IMR-90 (cell line): ENCODE measurements at regions not wholly inside any gene's neighbourhood (a gene's known extent, or its start where the extent isn't known, plus 50 kb on each side); places are given as distances from the start of the nearest gene placed in this dataset.

ENCODE experiments used
- ATAC-seq: fragments of 200-7000 bp; cut with Tn5 transposase; 2 replicates; pipeline ENCODE4 v1.9.1; 2020; ENCODE audit warnings: low read depth, mild to moderate bottlenecking, moderate library complexity
- BruUV-seq: library from RNA; stranded (reverse); fragments of 400-500 nt; replicated peaks from 2 replicates; lab custom pipeline; 2021; lab: Mats Ljungman, UMichigan
- CTCF ChIA-PET: fragments of 300-600 bp; formaldehyde crosslinking; extraction: SDS; loops from one replicate; lab custom pipeline; 2021; ENCODE audit warnings: antibody characterized with exemption; lab: Yijun Ruan, JAX
- POLR2A ChIA-PET: fragments of 300-600 bp; sonication (Branson Sonifier 250); formaldehyde crosslinking; loops from one replicate; lab custom pipeline; 2022; ENCODE audit warnings: antibody characterized with exemption; ENCODE audit not compliant: unreplicated experiment; lab: Charles Lee
- DNase-seq: peaks from one replicate; pipeline ENCODE4 v3.0.0; 2013
- H2AFZ ChIP-seq: replicated peaks from 2 replicates; pipeline ENCODE3; 2013; ENCODE audit warnings: low read length, mild to moderate bottlenecking; ENCODE audit not compliant: poor library complexity
- H2AK5ac ChIP-seq: 2 replicates; pipeline ENCODE4 v1.6.1; 2013; ENCODE audit warnings: low read depth, low read length, inconsistent platforms
- H2AK9ac ChIP-seq: replicated peaks from 2 replicates; pipeline ENCODE3; 2013; ENCODE audit warnings: mild to moderate bottlenecking, low read depth, low read length, moderate library complexity; ENCODE audit not compliant: poor library complexity
- H2BK120ac ChIP-seq: 2 replicates; pipeline ENCODE4 v1.6.1; 2013; ENCODE audit warnings: low read depth, low read length, inconsistent platforms
- H2BK15ac ChIP-seq: 3 replicates; pipeline ENCODE4 v1.6.1; 2013; ENCODE audit warnings: low read depth, low read length, inconsistent platforms
- H2BK20ac ChIP-seq: 2 replicates; pipeline ENCODE4 v1.6.1; 2013; ENCODE audit warnings: low read depth, mild to moderate bottlenecking, inconsistent platforms, low read length, moderate library complexity
- H2BK5ac ChIP-seq: 2 replicates; pipeline ENCODE4 v1.6.1; 2013; ENCODE audit warnings: mild to moderate bottlenecking, low read depth, low read length, inconsistent platforms; ENCODE audit not compliant: poor library complexity, severe bottlenecking
- H3K14ac ChIP-seq: replicated peaks from 2 replicates; pipeline ENCODE4 v1.6.1; 2013; ENCODE audit warnings: low read depth, low read length, inconsistent platforms
- H3K18ac ChIP-seq: 2 replicates; pipeline ENCODE4 v1.6.1; 2013; ENCODE audit warnings: low read depth, low read length, control low read depth
- H3K23ac ChIP-seq: 2 replicates; pipeline ENCODE4 v1.6.1; 2013; ENCODE audit warnings: low read depth, low read length, inconsistent platforms
- H3K27ac ChIP-seq: 2 replicates; pipeline ENCODE4 v1.5.1; 2013; ENCODE audit warnings: mild to moderate bottlenecking, control low read depth, low read length; ENCODE audit not compliant: insufficient read depth
- H3K27me3 ChIP-seq: 2 replicates; pipeline ENCODE4 v1.6.1; 2013; ENCODE audit warnings: low read length; ENCODE audit not compliant: control insufficient read depth, insufficient read depth
- H3K36me3 ChIP-seq: 2 replicates; pipeline ENCODE4 v1.6.1; 2013; ENCODE audit warnings: low read length, mixed read lengths; ENCODE audit not compliant: control insufficient read depth, insufficient read depth
- H3K4ac ChIP-seq: 2 replicates; pipeline ENCODE4 v1.6.1; 2013; ENCODE audit warnings: low read depth, low read length, inconsistent platforms
- H3K4me1 ChIP-seq: 2 replicates; pipeline ENCODE4 v1.6.1; 2013; ENCODE audit warnings: low read length, mixed read lengths; ENCODE audit not compliant: control insufficient read depth, insufficient read depth
- H3K4me2 ChIP-seq: 2 replicates; pipeline ENCODE4 v1.6.1; 2013; ENCODE audit warnings: low read depth, mild to moderate bottlenecking, control low read depth, low read length, moderate library complexity
- H3K4me3 ChIP-seq: 2 replicates; pipeline ENCODE4 v1.5.1; 2013; ENCODE audit warnings: low read depth, mild to moderate bottlenecking, control low read depth, low read length, moderate library complexity; ENCODE audit not compliant: insufficient read depth
- H3K56ac ChIP-seq: 2 replicates; pipeline ENCODE4 v1.6.1; 2013; ENCODE audit warnings: low read length, inconsistent platforms; ENCODE audit not compliant: insufficient read depth; ENCODE audit errors: extremely low read depth
- H3K79me1 ChIP-seq, 2 experiments: 2 replicates each; pipeline ENCODE4 v1.6.1; 2013; ENCODE audit warnings: low read length in 2 of 2, inconsistent platforms in 1 of 2, low read depth in 1 of 2
- H3K9ac ChIP-seq: 2 replicates; pipeline ENCODE4 v1.6.1; 2013; ENCODE audit warnings: low read depth, low read length, control low read depth
- H3K9me1 ChIP-seq: 2 replicates; pipeline ENCODE4 v1.6.1; 2013; ENCODE audit warnings: low read length, inconsistent platforms; ENCODE audit not compliant: insufficient read depth
- H3K9me3 ChIP-seq: 2 replicates; pipeline ENCODE4 v1.6.1; 2013; ENCODE audit warnings: low read length; ENCODE audit not compliant: control insufficient read depth, insufficient read depth
- H4K20me1 ChIP-seq: 2 replicates; pipeline ENCODE4 v1.6.1; 2013; ENCODE audit warnings: low read length, inconsistent platforms; ENCODE audit not compliant: insufficient read depth
- H4K5ac ChIP-seq: 2 replicates; pipeline ENCODE4 v1.6.1; 2013; ENCODE audit warnings: mild to moderate bottlenecking, low read depth, low read length, control low read depth
- H4K8ac ChIP-seq, 2 experiments: 2 replicates each; pipeline ENCODE4 v1.6.1; 2013; ENCODE audit warnings: low read depth in 2 of 2, low read length in 2 of 2, control low read depth in 1 of 2, inconsistent platforms in 1 of 2
- H4K91ac ChIP-seq: 2 replicates; pipeline ENCODE4 v1.6.1; 2013; ENCODE audit warnings: low read depth, low read length, inconsistent platforms; ENCODE audit not compliant: insufficient read depth
- CHD1 ChIP-seq: IDR thresholded peaks from 2 replicates; pipeline ENCODE4 v1.6.1; 2012; ENCODE audit warnings: low read depth, low read length, improper control_type of control experiment
- MAFK ChIP-seq: IDR thresholded peaks from 2 replicates; pipeline ENCODE4 v1.6.1; 2012; ENCODE audit warnings: low read depth, low read length, improper control_type of control experiment
- MXI1 ChIP-seq: IDR thresholded peaks from 2 replicates; pipeline ENCODE4 v1.6.1; 2012; ENCODE audit warnings: low read depth, mild to moderate bottlenecking, low read length, moderate library complexity, borderline replicate concordance
- NFE2L2 ChIP-seq: fragments of 150-350 bp; IDR thresholded peaks from 2 replicates; pipeline ENCODE4 v1.6.1; 2016; ENCODE audit warnings: low read depth, mild to moderate bottlenecking, low read length
- WGBS, 2 experiments: methylation state at CpG; one replicate each; pipeline versions ENCODE4 v1.1.5 to v1.1.7; 2013; ENCODE audit warnings: missing lambda C conversion rate in 2 of 2; ENCODE audit not compliant: insufficient read length in 1 of 2; ENCODE audit errors: extremely low coverage in 2 of 2; 5-methylcytosine and 5-hydroxymethylcytosine counted together
- dilution Hi-C: fragments of 300-500 bp; cut with HindIII; formaldehyde crosslinking; loops from one replicate; pipeline ENCODE4 v1.14.3; 2018; ENCODE audit warnings: low sequenced_read_pairs; ENCODE audit not compliant: unreplicated experiment
- in situ Hi-C: fragments of 300-500 bp; cut with MboI; formaldehyde crosslinking; loops from 3 replicates; pipeline ENCODE4 v1.14.3; 2019; ENCODE audit warnings: low sequenced_read_pairs, inconsistent platforms, mixed read lengths
- intact Hi-C: fragments of 100-400 bp; cut with micrococcal nuclease; formaldehyde crosslinking; loops from 2 replicates; pipeline ENCODE4 v1.10.0; 2022
- TF ChIP-seq, protein P1 (sequence below): fragments of 150-350 bp; IDR thresholded peaks from 2 replicates; pipeline ENCODE4 v1.6.1; 2017; ENCODE audit warnings: mild to moderate bottlenecking, antibody characterized with exemption, low read length, low read depth
- TF ChIP-seq, protein P2 (sequence below): conservative IDR thresholded peaks from 2 replicates; pipeline ENCODE4 v1.5.1; 2012; ENCODE audit warnings: mild to moderate bottlenecking, low read depth, low read length, improper control_type of control experiment

DNA sequence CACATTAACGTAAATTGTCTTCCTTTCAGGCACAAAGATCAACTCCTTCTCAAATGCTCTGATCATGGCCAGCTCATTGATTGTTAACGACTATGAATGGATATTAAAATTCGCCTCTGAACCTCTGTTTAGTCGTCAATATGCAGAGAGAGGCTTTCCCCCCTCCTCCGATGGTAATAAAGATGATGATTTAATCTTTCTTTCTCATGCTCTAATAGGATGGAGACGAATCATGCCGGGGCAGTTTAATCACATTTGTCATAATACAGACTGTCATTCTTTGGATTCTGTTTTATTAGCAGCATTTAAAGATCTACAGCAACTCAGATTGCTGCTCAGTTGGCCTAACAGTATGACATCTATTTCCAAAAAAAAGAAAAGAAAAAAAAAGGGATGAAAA lies 132.9 kb downstream of the SREK1 start:
- H3K27me3 ChIP-seq, result peaks cover 8% of the 10 kb centered on the region
- no peak overlapping the region for H3K4me2 ChIP-seq
- H3K56ac ChIP-seq, result no peak overlapping the region
- H3K23ac ChIP-seq, result no peak overlapping the region
- no peaks in the 10 kb centered on the region for H4K20me1 ChIP-seq
- in situ Hi-C loops, result no loop called here
- no peak overlapping the region for H3K9ac ChIP-seq
- ATAC-seq, result no peak
- H3K14ac ChIP-seq, result no peak overlapping the region
- H3K9me1 ChIP-seq, result no peaks in the 10 kb centered on the region
- dilution Hi-C loops, result no loop called here
- H3K27ac ChIP-seq, result no peak overlapping the region
- H2AFZ ChIP-seq, result no peak overlapping the region
- H2BK15ac ChIP-seq, result no peak overlapping the region
- H3K79me1 ChIP-seq, result no peaks in the 10 kb centered on the region
- no TSS peak for BruUV-seq
- no peak overlapping the region for H3K4me3 ChIP-seq
- no peak overlapping the region for H2BK20ac ChIP-seq
- no peak overlapping the region for H2AK5ac ChIP-seq
- intact Hi-C loops, result no loop called here
- ChIA-PET CTCF (no interaction called here), POLR2A (no interaction called here)
- no peak overlapping the region for H3K18ac ChIP-seq
- H2AK9ac ChIP-seq, result no peak overlapping the region
- H4K5ac ChIP-seq, result no peak overlapping the region
- no peak for TF ChIP-seq MXI1
- no peak for TF ChIP-seq CHD1
- no peak for TF ChIP-seq NFE2L2
- no peak for TF ChIP-seq MAFK
- TF ChIP-seq, protein P1, sequence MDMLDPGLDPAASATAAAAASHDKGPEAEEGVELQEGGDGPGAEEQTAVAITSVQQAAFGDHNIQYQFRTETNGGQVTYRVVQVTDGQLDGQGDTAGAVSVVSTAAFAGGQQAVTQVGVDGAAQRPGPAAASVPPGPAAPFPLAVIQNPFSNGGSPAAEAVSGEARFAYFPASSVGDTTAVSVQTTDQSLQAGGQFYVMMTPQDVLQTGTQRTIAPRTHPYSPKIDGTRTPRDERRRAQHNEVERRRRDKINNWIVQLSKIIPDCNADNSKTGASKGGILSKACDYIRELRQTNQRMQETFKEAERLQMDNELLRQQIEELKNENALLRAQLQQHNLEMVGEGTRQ, result no peak
- TF ChIP-seq, protein P2, sequence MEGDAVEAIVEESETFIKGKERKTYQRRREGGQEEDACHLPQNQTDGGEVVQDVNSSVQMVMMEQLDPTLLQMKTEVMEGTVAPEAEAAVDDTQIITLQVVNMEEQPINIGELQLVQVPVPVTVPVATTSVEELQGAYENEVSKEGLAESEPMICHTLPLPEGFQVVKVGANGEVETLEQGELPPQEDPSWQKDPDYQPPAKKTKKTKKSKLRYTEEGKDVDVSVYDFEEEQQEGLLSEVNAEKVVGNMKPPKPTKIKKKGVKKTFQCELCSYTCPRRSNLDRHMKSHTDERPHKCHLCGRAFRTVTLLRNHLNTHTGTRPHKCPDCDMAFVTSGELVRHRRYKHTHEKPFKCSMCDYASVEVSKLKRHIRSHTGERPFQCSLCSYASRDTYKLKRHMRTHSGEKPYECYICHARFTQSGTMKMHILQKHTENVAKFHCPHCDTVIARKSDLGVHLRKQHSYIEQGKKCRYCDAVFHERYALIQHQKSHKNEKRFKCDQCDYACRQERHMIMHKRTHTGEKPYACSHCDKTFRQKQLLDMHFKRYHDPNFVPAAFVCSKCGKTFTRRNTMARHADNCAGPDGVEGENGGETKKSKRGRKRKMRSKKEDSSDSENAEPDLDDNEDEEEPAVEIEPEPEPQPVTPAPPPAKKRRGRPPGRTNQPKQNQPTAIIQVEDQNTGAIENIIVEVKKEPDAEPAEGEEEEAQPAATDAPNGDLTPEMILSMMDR, result no peak
- WGBS, 2 experiments, result no CpG with 5 or more reads among the region's 7 CpGs
- H3K4me1 ChIP-seq, result no peaks in the 10 kb centered on the region
- no peak overlapping the region for H4K8ac ChIP-seq
- H2BK120ac ChIP-seq, result no peak overlapping the region
- H3K4ac ChIP-seq, result no peak overlapping the region
- DNase-seq, result no peak
- no peaks in the 10 kb centered on the region for H3K36me3 ChIP-seq
- no peak overlapping the region for H4K91ac ChIP-seq
- no peak overlapping the region for H2BK5ac ChIP-seq
- H3K9me3 ChIP-seq, result no peaks in the 10 kb centered on the region
